Hematopoietic multipotent progenitor cell treated with erythropoietin and hydrocortisone succinate and interleukin-3 and kit ligand, for 4 days (in vitro differentiated cells): ENCODE measurements at regions not wholly inside any gene's neighbourhood (a gene's known extent, or its start where the extent isn't known, plus 50 kb on each side); places are given as distances from the start of the nearest gene placed in this dataset.

Experiments used
- DNase-seq: peaks from one replicate; pipeline ENCODE4 v3.0.0-alpha.2; 2015

GRCh38 chr11:70522593-70523311, 124.4 kb downstream of the CTTN start:
- peak; percentile 25 for DNase-seq

GRCh38 chr11:70523384-70524095, 125.2 kb downstream of the CTTN start:
- no peak for DNase-seq

- DNase-seq = no peak
Observed at GRCh38 chr11:70524096-70524922, 126.0 kb downstream of the CTTN start.

- no peak for DNase-seq
Observed at GRCh38 chr11:70525006-70525405, 126.7 kb downstream of the CTTN start.

- DNase-seq = no peak
Observed at GRCh38 chr11:70525466-70525865, 127.1 kb downstream of the CTTN start.

- no peak for DNase-seq
Observed at GRCh38 chr11:70526116-70527045, 128.1 kb downstream of the CTTN start.

- no peak for DNase-seq
Observed at GRCh38 chr11:70527046-70527395, 128.7 kb downstream of the CTTN start.

- no peak for DNase-seq
Observed at GRCh38 chr11:70527429-70528045, 129.2 kb downstream of the CTTN start.

GRCh38 chr11:70528046-70528793, 129.9 kb downstream of the CTTN start:
- DNase-seq = no peak

GRCh38 chr11:70528794-70529580, 130.7 kb downstream of the CTTN start:
- no peak for DNase-seq

- no peak for DNase-seq
Observed at GRCh38 chr11:70530010-70530409, 131.7 kb downstream of the CTTN start.

- no peak for DNase-seq
Observed at GRCh38 chr11:70530629-70531185, 132.4 kb downstream of the CTTN start.

GRCh38 chr11:70531281-70532065, 133.1 kb downstream of the CTTN start:
- DNase-seq = no peak

GRCh38 chr11:70532066-70532440, 133.7 kb downstream of the CTTN start:
- no peak for DNase-seq

- DNase-seq = no peak
Observed at GRCh38 chr11:70532731-70533130, 134.4 kb downstream of the CTTN start.

- DNase-seq = no peak
Observed at GRCh38 chr11:70535191-70535971, 137.1 kb downstream of the CTTN start.

GRCh38 chr11:70536051-70536877, 137.9 kb downstream of the CTTN start:
- no peak for DNase-seq
